ENCODE measurements at regions not wholly inside any gene's neighbourhood (a gene's known extent, or its start where the extent isn't known, plus 50 kb on each side); places are given as distances from the start of the nearest gene placed in this dataset.

DNA sequence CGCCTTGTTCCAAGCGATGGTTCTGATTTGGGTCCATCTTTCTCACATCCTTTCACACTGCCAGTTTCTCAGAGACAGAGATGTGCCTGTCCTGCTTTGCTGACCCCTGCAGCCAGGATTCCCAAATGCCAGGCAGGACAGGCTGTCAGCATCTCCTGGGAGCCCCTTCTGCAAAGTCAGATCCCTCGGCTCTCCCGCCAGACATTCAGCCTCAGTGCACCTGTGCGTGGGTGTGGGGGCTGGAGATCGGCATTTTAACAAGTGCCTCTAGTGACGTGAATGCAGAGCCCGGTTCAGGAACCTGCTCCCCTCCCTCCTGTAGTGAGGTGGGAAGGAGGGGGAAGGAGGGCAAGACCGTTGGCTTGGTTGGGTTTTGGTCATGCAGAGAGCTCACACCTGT lies 108.9 kb upstream of the FGF3 start (continued):
- TF ChIP-seq, protein P1, sequence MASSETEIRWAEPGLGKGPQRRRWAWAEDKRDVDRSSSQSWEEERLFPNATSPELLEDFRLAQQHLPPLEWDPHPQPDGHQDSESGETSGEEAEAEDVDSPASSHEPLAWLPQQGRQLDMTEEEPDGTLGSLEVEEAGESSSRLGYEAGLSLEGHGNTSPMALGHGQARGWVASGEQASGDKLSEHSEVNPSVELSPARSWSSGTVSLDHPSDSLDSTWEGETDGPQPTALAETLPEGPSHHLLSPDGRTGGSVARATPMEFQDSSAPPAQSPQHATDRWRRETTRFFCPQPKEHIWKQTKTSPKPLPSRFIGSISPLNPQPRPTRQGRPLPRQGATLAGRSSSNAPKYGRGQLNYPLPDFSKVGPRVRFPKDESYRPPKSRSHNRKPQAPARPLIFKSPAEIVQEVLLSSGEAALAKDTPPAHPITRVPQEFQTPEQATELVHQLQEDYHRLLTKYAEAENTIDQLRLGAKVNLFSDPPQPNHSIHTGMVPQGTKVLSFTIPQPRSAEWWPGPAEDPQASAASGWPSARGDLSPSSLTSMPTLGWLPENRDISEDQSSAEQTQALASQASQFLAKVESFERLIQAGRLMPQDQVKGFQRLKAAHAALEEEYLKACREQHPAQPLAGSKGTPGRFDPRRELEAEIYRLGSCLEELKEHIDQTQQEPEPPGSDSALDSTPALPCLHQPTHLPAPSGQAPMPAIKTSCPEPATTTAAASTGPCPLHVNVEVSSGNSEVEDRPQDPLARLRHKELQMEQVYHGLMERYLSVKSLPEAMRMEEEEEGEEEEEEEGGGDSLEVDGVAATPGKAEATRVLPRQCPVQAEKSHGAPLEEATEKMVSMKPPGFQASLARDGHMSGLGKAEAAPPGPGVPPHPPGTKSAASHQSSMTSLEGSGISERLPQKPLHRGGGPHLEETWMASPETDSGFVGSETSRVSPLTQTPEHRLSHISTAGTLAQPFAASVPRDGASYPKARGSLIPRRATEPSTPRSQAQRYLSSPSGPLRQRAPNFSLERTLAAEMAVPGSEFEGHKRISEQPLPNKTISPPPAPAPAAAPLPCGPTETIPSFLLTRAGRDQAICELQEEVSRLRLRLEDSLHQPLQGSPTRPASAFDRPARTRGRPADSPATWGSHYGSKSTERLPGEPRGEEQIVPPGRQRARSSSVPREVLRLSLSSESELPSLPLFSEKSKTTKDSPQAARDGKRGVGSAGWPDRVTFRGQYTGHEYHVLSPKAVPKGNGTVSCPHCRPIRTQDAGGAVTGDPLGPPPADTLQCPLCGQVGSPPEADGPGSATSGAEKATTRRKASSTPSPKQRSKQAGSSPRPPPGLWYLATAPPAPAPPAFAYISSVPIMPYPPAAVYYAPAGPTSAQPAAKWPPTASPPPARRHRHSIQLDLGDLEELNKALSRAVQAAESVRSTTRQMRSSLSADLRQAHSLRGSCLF (CRISPR knock-in tag; IDR thresholded peaks at IDR 0.05; ENCODE audit: borderline replicate concordance): no peak
- TF ChIP-seq, protein P2, sequence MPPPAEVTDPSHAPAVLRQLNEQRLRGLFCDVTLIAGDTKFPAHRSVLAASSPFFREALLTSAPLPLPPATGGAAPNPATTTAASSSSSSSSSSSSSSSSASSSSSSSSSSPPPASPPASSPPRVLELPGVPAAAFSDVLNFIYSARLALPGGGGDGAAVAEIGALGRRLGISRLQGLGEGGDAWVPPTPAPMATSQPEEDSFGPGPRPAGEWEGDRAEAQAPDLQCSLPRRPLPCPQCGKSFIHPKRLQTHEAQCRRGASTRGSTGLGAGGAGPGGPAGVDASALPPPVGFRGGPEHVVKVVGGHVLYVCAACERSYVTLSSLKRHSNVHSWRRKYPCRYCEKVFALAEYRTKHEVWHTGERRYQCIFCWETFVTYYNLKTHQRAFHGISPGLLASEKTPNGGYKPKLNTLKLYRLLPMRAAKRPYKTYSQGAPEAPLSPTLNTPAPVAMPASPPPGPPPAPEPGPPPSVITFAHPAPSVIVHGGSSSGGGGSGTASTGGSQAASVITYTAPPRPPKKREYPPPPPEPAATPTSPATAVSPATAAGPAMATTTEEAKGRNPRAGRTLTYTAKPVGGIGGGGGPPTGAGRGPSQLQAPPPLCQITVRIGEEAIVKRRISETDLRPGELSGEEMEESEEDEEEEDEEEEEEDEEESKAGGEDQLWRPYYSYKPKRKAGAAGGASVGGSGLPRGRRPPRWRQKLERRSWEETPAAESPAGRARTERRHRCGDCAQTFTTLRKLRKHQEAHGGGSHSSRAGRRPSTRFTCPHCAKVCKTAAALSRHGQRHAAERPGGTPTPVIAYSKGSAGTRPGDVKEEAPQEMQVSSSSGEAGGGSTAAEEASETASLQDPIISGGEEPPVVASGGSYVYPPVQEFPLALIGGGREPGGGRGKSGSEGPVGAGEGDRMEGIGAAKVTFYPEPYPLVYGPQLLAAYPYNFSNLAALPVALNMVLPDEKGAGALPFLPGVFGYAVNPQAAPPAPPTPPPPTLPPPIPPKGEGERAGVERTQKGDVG (CRISPR knock-in tag; IDR thresholded peaks at IDR 0.05; ENCODE audit: borderline replicate concordance): no peak
- TF ChIP-seq, protein P3, sequence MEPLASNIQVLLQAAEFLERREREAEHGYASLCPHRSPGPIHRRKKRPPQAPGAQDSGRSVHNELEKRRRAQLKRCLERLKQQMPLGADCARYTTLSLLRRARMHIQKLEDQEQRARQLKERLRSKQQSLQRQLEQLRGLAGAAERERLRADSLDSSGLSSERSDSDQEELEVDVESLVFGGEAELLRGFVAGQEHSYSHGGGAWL (CRISPR knock-in tag; IDR thresholded peaks at IDR 0.05): no peak
- TF ChIP-seq ZNF746 (CRISPR knock-in tag; IDR thresholded peaks at IDR 0.05) (no peak), ZNF557 (CRISPR knock-in tag; IDR thresholded peaks at IDR 0.05) (no peak), MATR3 (CRISPR knock-in tag; IDR thresholded peaks at IDR 0.05) (no peak)
- TF ChIP-seq, protein P4, sequence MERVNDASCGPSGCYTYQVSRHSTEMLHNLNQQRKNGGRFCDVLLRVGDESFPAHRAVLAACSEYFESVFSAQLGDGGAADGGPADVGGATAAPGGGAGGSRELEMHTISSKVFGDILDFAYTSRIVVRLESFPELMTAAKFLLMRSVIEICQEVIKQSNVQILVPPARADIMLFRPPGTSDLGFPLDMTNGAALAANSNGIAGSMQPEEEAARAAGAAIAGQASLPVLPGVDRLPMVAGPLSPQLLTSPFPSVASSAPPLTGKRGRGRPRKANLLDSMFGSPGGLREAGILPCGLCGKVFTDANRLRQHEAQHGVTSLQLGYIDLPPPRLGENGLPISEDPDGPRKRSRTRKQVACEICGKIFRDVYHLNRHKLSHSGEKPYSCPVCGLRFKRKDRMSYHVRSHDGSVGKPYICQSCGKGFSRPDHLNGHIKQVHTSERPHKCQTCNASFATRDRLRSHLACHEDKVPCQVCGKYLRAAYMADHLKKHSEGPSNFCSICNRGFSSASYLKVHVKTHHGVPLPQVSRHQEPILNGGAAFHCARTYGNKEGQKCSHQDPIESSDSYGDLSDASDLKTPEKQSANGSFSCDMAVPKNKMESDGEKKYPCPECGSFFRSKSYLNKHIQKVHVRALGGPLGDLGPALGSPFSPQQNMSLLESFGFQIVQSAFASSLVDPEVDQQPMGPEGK (CRISPR knock-in tag; IDR thresholded peaks at IDR 0.05): no peak

Data from HepG2 (cell line).